Hepatocyte (in vitro differentiated cells): ENCODE measurements at regions not wholly inside any gene's neighbourhood (a gene's known extent, or its start where the extent isn't known, plus 50 kb on each side); places are given as distances from the start of the nearest gene placed in this dataset.
"Not testable (repeated sequence)": the region's sequence is repeated elsewhere in the genome, so short reads cannot be mapped to it uniquely, and the experiment has no call there.

ENCODE experiments used
- DNase-seq: peaks from one replicate; pipeline ENCODE4 v3.0.0-alpha.2; 2016; ENCODE audit warnings: low spot score
- H2AFZ ChIP-seq: fragments of 200-600 bp; sonication (generic); 2 replicates; pipeline ENCODE4 v1.6.0; 2016; ENCODE audit warnings: antibody characterized with exemption, mild to moderate bottlenecking
- H3K27ac ChIP-seq: fragments of 200-600 bp; sonication (generic); 2 replicates; pipeline ENCODE4 v1.5.1; 2016; ENCODE audit warnings: mild to moderate bottlenecking
- H3K27me3 ChIP-seq: fragments of 200-600 bp; sonication (generic); 2 replicates; pipeline ENCODE4 v1.6.1; 2016
- H3K36me3 ChIP-seq: fragments of 200-600 bp; sonication (generic); replicated peaks from 2 replicates; pipeline ENCODE4 v1.5.1; 2016; ENCODE audit warnings: low read depth; ENCODE audit not compliant: insufficient read depth
- H3K4me1 ChIP-seq: fragments of 200-600 bp; sonication (generic); 2 replicates; pipeline ENCODE4 v1.5.1; 2016; ENCODE audit warnings: mild to moderate bottlenecking, moderate library complexity; ENCODE audit not compliant: insufficient read depth
- H3K4me2 ChIP-seq: fragments of 200-600 bp; sonication (generic); 2 replicates; pipeline ENCODE4 v1.6.0; 2016
- H3K4me3 ChIP-seq: fragments of 200-600 bp; sonication (generic); 2 replicates; pipeline ENCODE4 v1.5.1; 2016; ENCODE audit warnings: mild to moderate bottlenecking
- H3K79me2 ChIP-seq: fragments of 200-600 bp; sonication (generic); 2 replicates; pipeline ENCODE4 v1.6.0; 2017; ENCODE audit warnings: mild to moderate bottlenecking
- H3K9me2 ChIP-seq: fragments of 200-600 bp; sonication (generic); replicated peaks from 2 replicates; pipeline ENCODE4 v1.6.0; 2017; ENCODE audit warnings: mild to moderate bottlenecking; ENCODE audit not compliant: insufficient read depth
- H3K9me3 ChIP-seq: fragments of 200-600 bp; sonication (generic); 2 replicates; pipeline ENCODE4 v1.5.1; 2016; ENCODE audit warnings: low read depth, mild to moderate bottlenecking
- H4K20me1 ChIP-seq: fragments of 200-600 bp; sonication (generic); 2 replicates; pipeline ENCODE4 v1.6.0; 2016; ENCODE audit warnings: mild to moderate bottlenecking; ENCODE audit not compliant: insufficient read depth, poor library complexity, severe bottlenecking
- EZH2 ChIP-seq: fragments of 200-600 bp; sonication (generic); IDR thresholded peaks from 2 replicates; pipeline ENCODE4 v1.6.1; 2016; ENCODE audit warnings: antibody characterized with exemption, mild to moderate bottlenecking, borderline replicate concordance
- EZH2phosphoT487 ChIP-seq: fragments of 200-600 bp; sonication (generic); IDR thresholded peaks from one replicate; pipeline ENCODE4 v1.6.1; 2018; ENCODE audit warnings: antibody characterized with exemption, mild to moderate bottlenecking, low read depth, moderate library complexity; ENCODE audit not compliant: unreplicated experiment, severe bottlenecking
- WGBS: methylation state at CpG from one replicate; pipeline ENCODE4 v1.1.6; 2016; ENCODE audit warnings: low lambda C conversion rate; ENCODE audit errors: missing lambda C conversion rate; 5-methylcytosine and 5-hydroxymethylcytosine counted together
- TF ChIP-seq, protein P1 (sequence below): fragments of 200-600 bp; sonication (generic); IDR thresholded peaks from 2 replicates; pipeline ENCODE4 v1.5.1; 2016; ENCODE audit warnings: antibody characterized with exemption, mild to moderate bottlenecking; ENCODE audit not compliant: poor library complexity

DNA sequence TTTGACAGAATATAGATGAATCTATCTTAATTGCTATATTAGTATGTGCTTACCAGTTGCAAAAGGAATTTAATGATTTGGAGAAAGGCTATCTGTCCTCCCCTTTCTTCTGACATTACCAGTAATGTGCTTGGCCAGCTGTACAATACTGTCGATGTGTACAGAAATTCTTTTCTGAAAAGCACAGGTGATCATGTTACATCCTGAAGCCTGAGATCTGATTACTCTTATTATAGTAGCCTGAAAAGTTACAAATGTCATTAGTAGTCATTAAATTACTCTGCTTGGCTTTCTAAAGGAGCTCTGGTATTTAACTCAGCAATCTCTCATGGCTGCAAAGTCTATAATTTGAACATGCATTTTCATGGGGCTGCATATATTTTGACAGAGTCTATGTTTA lies 209.8 kb downstream of the PTPRC start:
- Histone ChIP-seq H3K4me2 (no peak overlapping the region), H3K4me1 (no peaks in the 10 kb centered on the region), H3K27me3 (no peaks in the 10 kb centered on the region), H3K9me2 (no peaks in the 10 kb centered on the region), H2AFZ (no peak overlapping the region), H3K36me3 (no peaks in the 10 kb centered on the region), H3K27ac (no peak overlapping the region), H3K79me2 (no peaks in the 10 kb centered on the region), H3K9me3 (no peaks in the 10 kb centered on the region), H3K4me3 (no peak overlapping the region), H4K20me1 (no peaks in the 10 kb centered on the region)
- TF ChIP-seq EZH2 (no peak), EZH2phosphoT487 (no peak)
- TF ChIP-seq, protein P1, sequence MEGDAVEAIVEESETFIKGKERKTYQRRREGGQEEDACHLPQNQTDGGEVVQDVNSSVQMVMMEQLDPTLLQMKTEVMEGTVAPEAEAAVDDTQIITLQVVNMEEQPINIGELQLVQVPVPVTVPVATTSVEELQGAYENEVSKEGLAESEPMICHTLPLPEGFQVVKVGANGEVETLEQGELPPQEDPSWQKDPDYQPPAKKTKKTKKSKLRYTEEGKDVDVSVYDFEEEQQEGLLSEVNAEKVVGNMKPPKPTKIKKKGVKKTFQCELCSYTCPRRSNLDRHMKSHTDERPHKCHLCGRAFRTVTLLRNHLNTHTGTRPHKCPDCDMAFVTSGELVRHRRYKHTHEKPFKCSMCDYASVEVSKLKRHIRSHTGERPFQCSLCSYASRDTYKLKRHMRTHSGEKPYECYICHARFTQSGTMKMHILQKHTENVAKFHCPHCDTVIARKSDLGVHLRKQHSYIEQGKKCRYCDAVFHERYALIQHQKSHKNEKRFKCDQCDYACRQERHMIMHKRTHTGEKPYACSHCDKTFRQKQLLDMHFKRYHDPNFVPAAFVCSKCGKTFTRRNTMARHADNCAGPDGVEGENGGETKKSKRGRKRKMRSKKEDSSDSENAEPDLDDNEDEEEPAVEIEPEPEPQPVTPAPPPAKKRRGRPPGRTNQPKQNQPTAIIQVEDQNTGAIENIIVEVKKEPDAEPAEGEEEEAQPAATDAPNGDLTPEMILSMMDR, result no peak
- DNase-seq, result no peak
- WGBS, result 50% methylated on average over 1 of the region's 1 CpG

DNA sequence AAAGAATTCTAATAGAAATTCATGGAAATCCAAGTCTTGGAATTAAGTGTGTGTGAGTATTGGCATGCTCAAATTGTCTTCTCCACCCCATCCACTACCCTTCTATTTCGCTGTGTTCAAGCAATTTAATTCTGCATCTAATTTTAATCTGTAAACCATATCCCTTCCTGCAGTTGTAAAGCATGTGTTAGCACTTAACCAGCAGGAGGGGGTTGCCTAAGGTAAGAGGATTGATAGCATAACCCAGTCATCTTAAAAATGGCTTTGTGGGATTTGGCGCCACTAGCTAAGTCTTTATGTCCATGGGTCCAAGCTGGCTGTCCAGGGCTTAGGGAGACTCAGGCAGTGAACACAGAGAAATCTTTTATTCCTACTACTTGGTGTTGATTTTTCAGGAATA lies 210.3 kb downstream of the PTPRC start:
- H3K9me3 ChIP-seq, result no peaks in the 10 kb centered on the region
- H3K79me2 ChIP-seq, result no peaks in the 10 kb centered on the region
- 75% methylated on average over 2 of the region's 2 CpGs for WGBS
- no peaks in the 10 kb centered on the region for H4K20me1 ChIP-seq
- no peaks in the 10 kb centered on the region for H3K36me3 ChIP-seq
- no peaks in the 10 kb centered on the region for H3K4me1 ChIP-seq
- H3K9me2 ChIP-seq, result no peaks in the 10 kb centered on the region
- no peaks in the 10 kb centered on the region for H3K27me3 ChIP-seq
- TF ChIP-seq EZH2, result no peak
- TF ChIP-seq EZH2phosphoT487, result no peak
- TF ChIP-seq, protein P1, result no peak
- DNase-seq, result no peak
- H3K4me3 ChIP-seq, result no peak overlapping the region
- no peak overlapping the region for H3K27ac ChIP-seq
- H2AFZ ChIP-seq, result no peak overlapping the region
- no peak overlapping the region for H3K4me2 ChIP-seq

DNA sequence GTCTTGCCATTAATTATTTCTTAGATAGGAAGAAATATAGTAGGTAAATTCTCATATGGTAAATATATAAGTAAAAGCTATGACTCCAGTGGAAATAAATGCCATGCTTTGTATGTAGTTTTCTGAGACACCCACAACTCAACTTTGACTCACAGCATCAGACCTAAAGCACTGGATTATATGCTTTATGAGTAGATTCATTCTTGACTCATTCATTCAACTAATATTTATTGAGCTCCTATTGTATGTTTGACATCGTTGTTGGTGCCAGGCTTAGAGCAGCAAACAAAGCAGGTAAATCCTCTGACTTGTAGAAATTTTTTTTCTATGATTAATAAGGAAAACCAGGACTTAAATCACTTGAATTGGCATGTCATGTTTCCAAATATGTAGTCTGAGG lies 211.4 kb downstream of the PTPRC start:
- Histone ChIP-seq H3K79me2 (no peaks in the 10 kb centered on the region), H2AFZ (no peak overlapping the region), H3K4me1 (no peaks in the 10 kb centered on the region), H3K4me2 (no peak overlapping the region), H3K27me3 (no peaks in the 10 kb centered on the region), H3K9me2 (no peaks in the 10 kb centered on the region), H3K9me3 (no peaks in the 10 kb centered on the region), H4K20me1 (no peaks in the 10 kb centered on the region), H3K27ac (no peak overlapping the region), H3K4me3 (no peak overlapping the region), H3K36me3 (no peaks in the 10 kb centered on the region)
- DNase-seq, result no peak
- whole genome bisulfite sequencing, result 77% methylated on average over 1 of the region's 1 CpG
- TF ChIP-seq, protein P1, result no peak
- TF ChIP-seq EZH2, result no peak
- TF ChIP-seq EZH2phosphoT487, result no peak

DNA sequence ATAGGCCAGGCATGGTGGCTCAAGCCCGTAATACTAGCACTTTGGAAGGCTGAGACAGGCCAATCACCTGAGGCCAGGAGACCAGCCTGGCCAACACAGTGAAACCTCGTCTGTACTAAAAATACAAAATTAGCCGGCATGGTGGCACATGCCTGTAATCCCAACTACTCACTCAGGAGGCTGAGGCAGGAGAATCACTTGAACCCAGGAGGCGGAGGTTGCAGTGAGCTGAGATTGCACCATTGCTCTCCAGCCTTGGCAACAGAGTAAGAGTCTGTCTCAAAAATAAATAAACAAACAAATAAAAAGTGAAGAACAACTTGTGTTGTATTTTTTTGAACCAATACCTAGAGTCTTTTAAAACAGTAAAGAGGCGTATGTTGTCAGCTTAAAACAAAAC lies 212.1 kb downstream of the PTPRC start:
- not testable (repeated sequence) for H3K9me3 ChIP-seq, H3K4me2 ChIP-seq, H3K79me2 ChIP-seq

More for the DNA sequence above, 212.1 kb downstream of the PTPRC start:
- WGBS, result 95% methylated on average over 5 of the region's 5 CpGs
- not testable (repeated sequence) for H3K9me2 ChIP-seq, H3K27ac ChIP-seq, H3K4me1 ChIP-seq, H3K27me3 ChIP-seq, DNase-seq, H3K36me3 ChIP-seq, H2AFZ ChIP-seq, H3K4me3 ChIP-seq, H4K20me1 ChIP-seq
